Fibroblast of lung (primary cell): ENCODE measurements at regions not wholly inside any gene's neighbourhood (a gene's known extent, or its start where the extent isn't known, plus 50 kb on each side); places are given as distances from the start of the nearest gene placed in this dataset.

ENCODE experiments used
- DNase-seq, 2 donors: peaks; one replicate each; pipeline versions ENCODE4 v3.0.0 to v3.0.0-alpha.2; 2010; ENCODE audit warnings: low read depth in 2 of 2
- H2AFZ ChIP-seq: 2 replicates; pipeline ENCODE4 v1.5.1; 2012; ENCODE audit warnings: low read length, control low read depth, inconsistent platforms
- H3K27ac ChIP-seq: 2 replicates; pipeline ENCODE4 v1.5.1; 2011; ENCODE audit warnings: low read length, control low read depth; ENCODE audit not compliant: insufficient read depth
- H3K27me3 ChIP-seq: 2 replicates; pipeline ENCODE4 v1.5.1; 2011; ENCODE audit warnings: mild to moderate bottlenecking, low read length; ENCODE audit not compliant: control insufficient read depth, insufficient read depth
- H3K36me3 ChIP-seq: 2 replicates; pipeline ENCODE4 v1.5.1; 2011; ENCODE audit warnings: low read length; ENCODE audit not compliant: control insufficient read depth, insufficient read depth
- H3K4me1 ChIP-seq: 2 replicates; pipeline ENCODE4 v1.5.1; 2011; ENCODE audit warnings: low read length; ENCODE audit not compliant: control insufficient read depth, insufficient read depth; ENCODE audit errors: extremely low read depth
- H3K4me2 ChIP-seq: 2 replicates; pipeline ENCODE4 v1.5.1; 2011; ENCODE audit warnings: low read length, control low read depth; ENCODE audit not compliant: insufficient read depth; ENCODE audit errors: extremely low read depth
- H3K4me3 ChIP-seq, 4 experiments: fragments of 200-600 bp in 1 of 4; sonication (generic) in 1 of 4; replicated peaks in 1 of 4; 2 replicates each; pipeline ENCODE4 v1.5.1; 2011 to 2016; ENCODE audit warnings: low read length in 4 of 4, low read depth in 3 of 4, mild to moderate bottlenecking in 3 of 4, control low read depth in 2 of 4, inconsistent platforms in 1 of 4, mixed read lengths in 1 of 4; ENCODE audit not compliant: insufficient read depth in 1 of 4; ENCODE audit errors: control extremely low read depth in 1 of 4
- H3K79me2 ChIP-seq: 2 replicates; pipeline ENCODE4 v1.5.1; 2012; ENCODE audit warnings: mild to moderate bottlenecking, low read length, inconsistent platforms; ENCODE audit not compliant: control insufficient read depth, insufficient read depth
- H3K9ac ChIP-seq: 2 replicates; pipeline ENCODE4 v1.5.1; 2011; ENCODE audit warnings: mild to moderate bottlenecking, low read length, control low read depth; ENCODE audit not compliant: insufficient read depth
- H3K9me3 ChIP-seq: 2 replicates; pipeline ENCODE4 v1.5.1; 2012; ENCODE audit warnings: low read depth, low read length; ENCODE audit not compliant: control insufficient read depth, insufficient read depth
- H4K20me1 ChIP-seq: 2 replicates; pipeline ENCODE4 v1.5.1; 2011; ENCODE audit warnings: low read length; ENCODE audit not compliant: control insufficient read depth, insufficient read depth; ENCODE audit errors: extremely low read depth
- EZH2 ChIP-seq: IDR thresholded peaks from 2 replicates; pipeline ENCODE4 v1.5.1; 2012; ENCODE audit warnings: low read length, control low read depth, mild to moderate bottlenecking; ENCODE audit errors: missing control alignments
- TF ChIP-seq, protein P1 (sequence below), 2 donors: IDR thresholded peaks in 1 of 2; conservative IDR thresholded peaks in 1 of 2; 1 replicate in 1 of 2; 2 replicates in 1 of 2; pipeline ENCODE4 v1.5.1; 2011 to 2012; ENCODE audit warnings: low read length in 2 of 2, control low read depth in 1 of 2, inconsistent platforms in 1 of 2, low read depth in 1 of 2, mild to moderate bottlenecking in 1 of 2

DNA sequence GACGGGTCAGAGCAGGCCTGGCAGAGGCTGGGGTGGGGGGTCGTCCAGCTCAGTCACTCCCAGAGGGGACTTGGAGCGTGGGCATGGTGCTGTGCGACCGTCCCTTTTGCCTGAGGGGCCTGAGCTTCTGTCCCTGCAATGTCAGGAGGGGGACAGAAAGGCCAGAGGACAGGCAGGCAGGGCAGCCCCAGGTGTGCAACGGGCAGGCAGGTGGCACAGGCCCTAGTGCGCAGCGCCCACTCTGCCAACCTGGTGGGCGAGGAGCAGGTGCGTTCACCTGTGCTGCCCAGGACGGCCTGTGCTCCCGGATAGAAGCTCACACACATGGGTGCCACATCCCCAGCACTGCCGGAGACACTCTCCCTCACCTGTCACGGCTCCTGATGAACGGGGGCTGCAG lies 78.7 kb upstream of the SLCO4A1 start:
- Histone ChIP-seq H3K9me3 (no peaks in the 10 kb centered on the region), H3K9ac (no peak overlapping the region), H2AFZ (no peak overlapping the region), H3K4me1 (no peaks in the 10 kb centered on the region), H3K27ac (no peak overlapping the region), H3K79me2 (no peaks in the 10 kb centered on the region), H3K27me3 (peaks cover 3% of the 10 kb centered on the region), H3K4me2 (no peak overlapping the region), H3K4me3 (no peak overlapping the region), H4K20me1 (no peaks in the 10 kb centered on the region), H3K36me3 (no peaks in the 10 kb centered on the region)
- no peak for DNase-seq
- TF ChIP-seq, protein P1, sequence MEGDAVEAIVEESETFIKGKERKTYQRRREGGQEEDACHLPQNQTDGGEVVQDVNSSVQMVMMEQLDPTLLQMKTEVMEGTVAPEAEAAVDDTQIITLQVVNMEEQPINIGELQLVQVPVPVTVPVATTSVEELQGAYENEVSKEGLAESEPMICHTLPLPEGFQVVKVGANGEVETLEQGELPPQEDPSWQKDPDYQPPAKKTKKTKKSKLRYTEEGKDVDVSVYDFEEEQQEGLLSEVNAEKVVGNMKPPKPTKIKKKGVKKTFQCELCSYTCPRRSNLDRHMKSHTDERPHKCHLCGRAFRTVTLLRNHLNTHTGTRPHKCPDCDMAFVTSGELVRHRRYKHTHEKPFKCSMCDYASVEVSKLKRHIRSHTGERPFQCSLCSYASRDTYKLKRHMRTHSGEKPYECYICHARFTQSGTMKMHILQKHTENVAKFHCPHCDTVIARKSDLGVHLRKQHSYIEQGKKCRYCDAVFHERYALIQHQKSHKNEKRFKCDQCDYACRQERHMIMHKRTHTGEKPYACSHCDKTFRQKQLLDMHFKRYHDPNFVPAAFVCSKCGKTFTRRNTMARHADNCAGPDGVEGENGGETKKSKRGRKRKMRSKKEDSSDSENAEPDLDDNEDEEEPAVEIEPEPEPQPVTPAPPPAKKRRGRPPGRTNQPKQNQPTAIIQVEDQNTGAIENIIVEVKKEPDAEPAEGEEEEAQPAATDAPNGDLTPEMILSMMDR (conservative IDR thresholded peaks at IDR 0.05 in 1 of 2, IDR thresholded peaks at IDR 0.05 in 1 of 2; ENCODE audit: low read depth in 1 of 2, low read length in 2 of 2), result no peak
- no peak for TF ChIP-seq EZH2

DNA sequence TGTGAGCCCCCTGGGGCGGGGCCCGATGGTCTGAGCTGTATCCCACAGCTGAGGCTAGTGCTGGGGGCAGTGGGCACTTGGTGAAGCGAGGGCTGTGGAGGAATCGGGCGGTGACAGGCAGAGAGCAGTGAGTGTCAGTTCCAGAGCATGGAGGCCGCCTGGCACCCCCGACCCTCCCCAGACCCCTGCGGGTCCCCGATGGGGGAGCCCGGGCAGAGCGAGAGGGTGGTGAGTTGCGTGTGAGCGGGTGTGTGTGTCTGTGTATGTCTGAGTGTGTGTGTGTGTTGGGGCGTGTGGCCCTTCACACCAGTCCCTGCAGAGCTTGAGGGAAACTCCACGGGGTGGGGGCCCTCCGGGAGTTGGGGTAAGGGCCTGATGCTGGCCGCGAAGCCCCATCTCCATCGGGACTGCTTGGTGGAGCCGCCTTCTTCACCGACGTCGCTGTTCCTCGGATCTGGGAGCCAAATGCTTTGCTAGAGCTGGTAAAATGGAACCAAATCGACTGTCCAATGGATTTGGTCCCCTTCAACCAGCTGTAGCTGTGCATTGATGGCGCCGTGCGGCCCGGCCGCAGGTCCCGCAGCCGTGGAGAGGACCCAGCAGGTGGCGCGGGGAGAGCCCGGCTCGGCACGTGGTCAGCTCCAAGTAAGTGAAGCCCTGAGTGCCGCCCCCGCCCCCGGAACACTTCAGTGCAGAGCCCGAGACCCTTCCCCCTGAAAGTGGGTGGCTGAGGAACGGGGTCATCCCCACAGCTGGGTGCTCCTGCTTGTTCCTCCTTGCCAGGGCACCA lies 77.7 kb upstream of the SLCO4A1 start:
- Histone ChIP-seq H3K9me3 (no peaks in the 10 kb centered on the region), H3K9ac (no peak overlapping the region), H3K27me3 (peaks cover 3% of the 10 kb centered on the region), H4K20me1 (no peaks in the 10 kb centered on the region), H2AFZ (no peak overlapping the region), H3K79me2 (no peaks in the 10 kb centered on the region), H3K36me3 (no peaks in the 10 kb centered on the region), H3K4me1 (no peaks in the 10 kb centered on the region), H3K27ac (no peak overlapping the region), H3K4me3 (no peak overlapping the region), H3K4me2 (no peak overlapping the region)
- DNase-seq, result no peak
- no peak for TF ChIP-seq EZH2
- TF ChIP-seq, protein P1 (conservative IDR thresholded peaks at IDR 0.05 in 1 of 2, IDR thresholded peaks at IDR 0.05 in 1 of 2; ENCODE audit: low read depth in 1 of 2, low read length in 2 of 2), result no peak

DNA sequence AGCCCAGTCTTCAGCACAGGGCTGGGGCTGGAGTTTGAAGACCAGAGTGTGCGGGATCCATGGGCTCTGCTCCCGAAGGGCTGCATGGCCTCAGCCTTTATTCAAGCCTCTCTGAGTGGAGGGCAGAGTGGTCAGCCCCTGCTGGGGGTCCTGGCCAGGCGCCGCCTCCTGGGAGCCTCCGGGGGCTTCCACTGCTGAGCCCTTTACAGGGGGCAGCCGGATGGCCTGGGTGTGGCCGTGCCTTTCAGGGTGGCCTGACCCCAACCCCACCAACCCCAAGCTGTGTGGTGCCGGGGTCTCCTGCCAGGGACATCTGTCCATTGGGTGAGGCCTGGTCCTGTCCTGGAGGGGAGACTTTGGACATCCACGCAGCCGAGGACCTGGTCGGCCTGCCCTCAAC lies 76.0 kb upstream of the SLCO4A1 start:
- H3K79me2 ChIP-seq, result no peaks in the 10 kb centered on the region
- H3K27me3 ChIP-seq, result peaks cover 3% of the 10 kb centered on the region
- H3K4me1 ChIP-seq, result no peaks in the 10 kb centered on the region
- no peak for DNase-seq
- H2AFZ ChIP-seq, result no peak overlapping the region
- H3K4me3 ChIP-seq, result no peak overlapping the region
- no peak overlapping the region for H3K27ac ChIP-seq
- no peak for TF ChIP-seq EZH2
- TF ChIP-seq, protein P1 (conservative IDR thresholded peaks at IDR 0.05 in 1 of 2, IDR thresholded peaks at IDR 0.05 in 1 of 2; ENCODE audit: low read depth in 1 of 2, low read length in 2 of 2), result no peak
- H3K9me3 ChIP-seq, result no peaks in the 10 kb centered on the region
- no peaks in the 10 kb centered on the region for H4K20me1 ChIP-seq
- no peak overlapping the region for H3K9ac ChIP-seq
- no peak overlapping the region for H3K4me2 ChIP-seq
- no peaks in the 10 kb centered on the region for H3K36me3 ChIP-seq
